GM12864 (cell line): ENCODE measurements at regions not wholly inside any gene's neighbourhood (a gene's known extent, or its start where the extent isn't known, plus 50 kb on each side); places are given as distances from the start of the nearest gene placed in this dataset.

ENCODE experiments used
- DNase-seq: peaks from one replicate; pipeline ENCODE4 v3.0.0-alpha.2; 2011; ENCODE audit warnings: low read depth
- H3K4me3 ChIP-seq: 2 replicates; pipeline ENCODE4 v1.5.1; 2011; ENCODE audit warnings: mild to moderate bottlenecking, low read depth, low read length, control low read depth
- CTCF ChIP-seq: IDR thresholded peaks from 2 replicates; pipeline ENCODE4 v1.5.1; 2011; ENCODE audit warnings: low read depth, mild to moderate bottlenecking, moderate library complexity, low read length, control low read depth, inconsistent platforms; ENCODE audit errors: missing control alignments

GRCh38 chr15:93708724-93709445 lies 522.5 kb upstream of the MCTP2 start:
- no peak for TF ChIP-seq CTCF
- DNase-seq: no peak
- H3K4me3 ChIP-seq: no peak overlapping the region

- TF ChIP-seq CTCF: no peak
- no peak for DNase-seq
- H3K4me3 ChIP-seq: no peak overlapping the region
Measured at GRCh38 chr15:93707751-93708150, 523.6 kb upstream of the MCTP2 start.

- no peak for TF ChIP-seq CTCF
- H3K4me3 ChIP-seq: no peak overlapping the region
- no peak for DNase-seq
Measured at GRCh38 chr15:93706495-93707292, 524.7 kb upstream of the MCTP2 start.

- no peak overlapping the region for H3K4me3 ChIP-seq
- DNase-seq: no peak
- no peak for TF ChIP-seq CTCF
Measured at GRCh38 chr15:93705753-93706455, 525.5 kb upstream of the MCTP2 start.

GRCh38 chr15:93703092-93703739 lies 528.1 kb upstream of the MCTP2 start:
- DNase-seq: no peak
- H3K4me3 ChIP-seq: no peak overlapping the region
- TF ChIP-seq CTCF: no peak

- no peak for DNase-seq
- H3K4me3 ChIP-seq: no peak overlapping the region
- TF ChIP-seq CTCF: no peak
Measured at GRCh38 chr15:93700051-93700450, 531.3 kb upstream of the MCTP2 start.
